Stomach (tissue), 8 donors: ENCODE measurements at regions not wholly inside any gene's neighbourhood (a gene's known extent, or its start where the extent isn't known, plus 50 kb on each side); places are given as distances from the start of the nearest gene placed in this dataset.

ENCODE experiments used
- DNase-seq, 2 donors: peaks; one replicate each; pipeline versions ENCODE4 v3.0.0 to v3.0.0-alpha.2; 2013 to 2019
- H3K27ac ChIP-seq, 5 donors: fragments of 200-600 bp in 4 of 5; sonication (generic) in 4 of 5; one replicate each; pipeline ENCODE4 v1.5.1; 2013 to 2019; ENCODE audit warnings: mild to moderate bottlenecking in 1 of 5, moderate library complexity in 1 of 5
- H3K27me3 ChIP-seq, 3 donors: fragments of 200-600 bp; sonication (generic); one replicate each; pipeline ENCODE4 v1.5.1; 2017 to 2019; ENCODE audit warnings: mixed run types in 1 of 3
- H3K36me3 ChIP-seq, 4 donors: fragments of 200-600 bp; sonication (generic); 1 replicate in 3 of 4; 2 replicates in 1 of 4; pipeline ENCODE4 v1.5.1; 2016 to 2019
- H3K4me1 ChIP-seq, 4 donors: fragments of 200-600 bp; sonication (generic); one replicate each; pipeline ENCODE4 v1.5.1; 2016 to 2019
- H3K4me3 ChIP-seq, 4 donors: fragments of 200-600 bp; sonication (generic) in 3 of 4; one replicate each; pipeline ENCODE4 v1.5.1; 2016 to 2019; ENCODE audit warnings: mild to moderate bottlenecking in 1 of 4
- H3K9me3 ChIP-seq, 4 donors: fragments of 200-600 bp; sonication (generic); one replicate each; pipeline ENCODE4 v1.5.1; 2016 to 2019
- CTCF ChIP-seq, 7 experiments: fragments of 450-650 bp in 4 of 7; fragments of 200-600 bp in 3 of 7; sonication (generic) in 3 of 7; IDR thresholded peaks; one replicate each; pipeline ENCODE4 v1.5.1; 2016 to 2019; ENCODE audit warnings: antibody characterized with exemption in 7 of 7, control low read depth in 2 of 7, mild to moderate bottlenecking in 1 of 7
- EP300 ChIP-seq: sonication (generic); formaldehyde crosslinking; IDR thresholded peaks from one replicate; pipeline ENCODE4 v1.6.1; 2017; ENCODE audit warnings: antibody characterized with exemption
- POLR2A ChIP-seq, 4 donors: fragments of 450-650 bp; IDR thresholded peaks; one replicate each; pipeline ENCODE4 v1.6.1; 2016; ENCODE audit warnings: antibody characterized with exemption in 4 of 4, control low read depth in 2 of 4, mild to moderate bottlenecking in 1 of 4, moderate library complexity in 1 of 4
- POLR2AphosphoS5 ChIP-seq, 3 donors: sonication (generic); formaldehyde crosslinking; IDR thresholded peaks; one replicate each; pipeline ENCODE4 v1.6.1; 2016; ENCODE audit warnings: antibody characterized with exemption in 3 of 3
- WGBS, 5 donors: extraction: QIAGEN DNeasy Blood & Tissue Kit in 3 of 5; methylation state at CpG; one replicate each; pipeline versions ENCODE4 v1.1.5 to v1.1.7; 2013 to 2018; 5-methylcytosine and 5-hydroxymethylcytosine counted together
- intact Hi-C: fragments of 100-400 bp; cut with DNase I; formaldehyde crosslinking; loops from one replicate; pipeline ENCODE4 v1.15.1; 2023; ENCODE audit warnings: low total_unique reads
- donor health status: healthy with polysubstance abuse.
- donor health status: Bipolar disorder and iron deficiency.
- donor health status: healthy.

- Histone ChIP-seq H3K9me3 (no peaks in the 10 kb centered on the region), H3K27me3 (no peaks in the 10 kb centered on the region), H3K4me1 (no peaks in the 10 kb centered on the region), H3K4me3 (no peak overlapping the region), H3K36me3 (no peaks in the 10 kb centered on the region), H3K27ac (no peak overlapping the region)
- WGBS, 5 donors = 83 to 95% (median 91%) methylated on average over 6 of the region's 6 CpGs
- intact Hi-C loops = no loop called here
- TF ChIP-seq POLR2AphosphoS5 (IDR thresholded peaks at IDR 0.05) (no peak), CTCF (IDR thresholded peaks at IDR 0.05) (no peak), EP300 (no peak), POLR2A (IDR thresholded peaks at IDR 0.05) (no peak)
- DNase-seq = no peak
These were observed 173.7 kb upstream of the TMTC4 start for GRCh38 chr13:100848304-100848703.

GRCh38 chr13:100845128-100845757, 170.6 kb upstream of the TMTC4 start:
- no peak overlapping the region for H3K4me3 ChIP-seq
- H3K36me3 ChIP-seq = no peaks in the 10 kb centered on the region
- 64 to 82% (median 72%) methylated on average over 3 of the region's 3 CpGs for WGBS, 5 donors
- intact Hi-C loops = no loop called here
- no peaks in the 10 kb centered on the region for H3K4me1 ChIP-seq
- H3K9me3 ChIP-seq = no peaks in the 10 kb centered on the region
- H3K27me3 ChIP-seq = no peaks in the 10 kb centered on the region
- DNase-seq = no peak
- H3K27ac ChIP-seq = no peak overlapping the region
- TF ChIP-seq POLR2A (IDR thresholded peaks at IDR 0.05) (no peak), POLR2AphosphoS5 (IDR thresholded peaks at IDR 0.05) (no peak), EP300 (no peak)

- H3K4me1 ChIP-seq = no peaks in the 10 kb centered on the region
- 71 to 97% (median 94%) methylated on average over 1 of the region's 1 CpG for WGBS, 5 donors
- no peak for DNase-seq
- H3K9me3 ChIP-seq = no peaks in the 10 kb centered on the region
- H3K27me3 ChIP-seq = no peaks in the 10 kb centered on the region
- no peak for TF ChIP-seq POLR2A (IDR thresholded peaks at IDR 0.05)
- TF ChIP-seq EP300 = no peak
- no peak for TF ChIP-seq POLR2AphosphoS5 (IDR thresholded peaks at IDR 0.05)
- no peak for TF ChIP-seq CTCF (IDR thresholded peaks at IDR 0.05)
- no peak overlapping the region for H3K27ac ChIP-seq
- H3K4me3 ChIP-seq = no peak overlapping the region
- H3K36me3 ChIP-seq = no peaks in the 10 kb centered on the region
- intact Hi-C loops = no loop called here
These were observed 167.5 kb upstream of the TMTC4 start for GRCh38 chr13:100842136-100842535.

- no peaks in the 10 kb centered on the region for H3K36me3 ChIP-seq
- no peaks in the 10 kb centered on the region for H3K27me3 ChIP-seq
- no peak overlapping the region for H3K4me3 ChIP-seq
- DNase-seq = no peak
- no peak overlapping the region for H3K27ac ChIP-seq
- TF ChIP-seq POLR2A (IDR thresholded peaks at IDR 0.05) (no peak), CTCF (IDR thresholded peaks at IDR 0.05) (no peak), EP300 (no peak), POLR2AphosphoS5 (IDR thresholded peaks at IDR 0.05) (no peak)
- no peaks in the 10 kb centered on the region for H3K4me1 ChIP-seq
- intact Hi-C loops = no loop called here
- WGBS, 5 donors = 89 to 94% (median 92%) methylated on average over 2 of the region's 2 CpGs
- no peaks in the 10 kb centered on the region for H3K9me3 ChIP-seq
These were observed 163.8 kb upstream of the TMTC4 start for GRCh38 chr13:100838387-100838786.

- H3K4me1 ChIP-seq = no peaks in the 10 kb centered on the region
- H3K36me3 ChIP-seq = no peaks in the 10 kb centered on the region
- no peak for DNase-seq
- TF ChIP-seq CTCF (IDR thresholded peaks at IDR 0.05) (no peak), EP300 (no peak), POLR2AphosphoS5 (IDR thresholded peaks at IDR 0.05) (no peak), POLR2A (IDR thresholded peaks at IDR 0.05) (no peak)
- no peak overlapping the region for H3K4me3 ChIP-seq
- H3K9me3 ChIP-seq = no peaks in the 10 kb centered on the region
- H3K27ac ChIP-seq = no peak overlapping the region
- 53 to 70% (median 60%) methylated on average over 1 of the region's 1 CpG for WGBS, 5 donors
- intact Hi-C loops = no loop called here
- H3K27me3 ChIP-seq = no peaks in the 10 kb centered on the region
These were observed 163.0 kb upstream of the TMTC4 start for GRCh38 chr13:100837631-100838030.
